A673 (cell line): ENCODE measurements at regions not wholly inside any gene's neighbourhood (a gene's known extent, or its start where the extent isn't known, plus 50 kb on each side); places are given as distances from the start of the nearest gene placed in this dataset.

Source experiments
- BruUV-seq: library from RNA; stranded (reverse); fragments of 400-500 nt; replicated peaks from 2 replicates; lab custom pipeline; 2021; lab: Mats Ljungman, UMichigan
- CTCF ChIA-PET: fragments of 300-600 bp; sonication (Branson Sonifier 250); formaldehyde crosslinking; loops from one replicate; lab custom pipeline; 2022; ENCODE audit warnings: antibody characterized with exemption; lab: Charles Lee
- POLR2A ChIA-PET: fragments of 300-600 bp; sonication (Branson Sonifier 250); formaldehyde crosslinking; loops from one replicate; lab custom pipeline; 2022; ENCODE audit warnings: antibody characterized with exemption; ENCODE audit not compliant: low non-redundant PET; lab: Charles Lee
- DNase-seq: peaks from one replicate; pipeline ENCODE4 v3.0.0-alpha.2; 2015; ENCODE audit warnings: low spot score
- H3K27ac ChIP-seq: fragments of 200-600 bp; sonication (generic); 2 replicates; pipeline ENCODE4 v1.5.1; 2016; ENCODE audit warnings: mixed run types, low read depth, mild to moderate bottlenecking, mixed read lengths, antibody characterized with exemption, low read length; ENCODE audit not compliant: poor library complexity, severe bottlenecking
- H3K27me3 ChIP-seq: fragments of 200-600 bp; sonication (generic); replicated peaks from 2 replicates; pipeline ENCODE4 v1.6.1; 2017; ENCODE audit warnings: mixed run types, low read depth, mild to moderate bottlenecking, mixed read lengths, antibody characterized with exemption, low read length; ENCODE audit not compliant: insufficient read depth, poor library complexity
- H3K36me3 ChIP-seq: fragments of 200-600 bp; sonication (generic); 2 replicates; pipeline ENCODE4 v1.6.1; 2016; ENCODE audit warnings: mixed run types, mild to moderate bottlenecking, mixed read lengths, antibody characterized with exemption, low read length; ENCODE audit not compliant: insufficient read depth, poor library complexity, severe bottlenecking
- H3K4me1 ChIP-seq: fragments of 200-600 bp; sonication (generic); 2 replicates; pipeline ENCODE4 v1.6.1; 2017; ENCODE audit warnings: mixed run types, mild to moderate bottlenecking, mixed read lengths, antibody characterized with exemption, low read length; ENCODE audit not compliant: insufficient read depth, poor library complexity, severe bottlenecking
- H3K4me3 ChIP-seq: fragments of 200-600 bp; sonication (generic); 2 replicates; pipeline ENCODE4 v1.5.1; 2016; ENCODE audit warnings: low read depth, mixed run types, mild to moderate bottlenecking, mixed read lengths, low read length; ENCODE audit not compliant: poor library complexity, severe bottlenecking
- H3K9me3 ChIP-seq: fragments of 200-600 bp; sonication (generic); 2 replicates; pipeline ENCODE4 v1.6.1; 2016; ENCODE audit warnings: mixed run types, low read depth, mild to moderate bottlenecking, mixed read lengths, antibody characterized with exemption, low read length; ENCODE audit not compliant: poor library complexity, severe bottlenecking
- EZH2 ChIP-seq: fragments of 200-600 bp; sonication (generic); IDR thresholded peaks from 2 replicates; pipeline ENCODE4 v1.6.1; 2017; ENCODE audit warnings: borderline replicate concordance, low read depth, mild to moderate bottlenecking, mixed read lengths, antibody characterized with exemption, low read length; ENCODE audit not compliant: poor library complexity, severe bottlenecking
- intact Hi-C: fragments of 100-400 bp; cut with micrococcal nuclease; formaldehyde crosslinking; loops from one replicate; pipeline ENCODE4 v1.10.0; 2022; ENCODE audit not compliant: unreplicated experiment
- TF ChIP-seq, protein P1 (sequence below): fragments of 300-800, 200-600 bp; sonication (generic); conservative IDR thresholded peaks from 2 replicates; pipeline ENCODE4 v1.5.1; 2017; ENCODE audit warnings: low read depth, mild to moderate bottlenecking, antibody characterized with exemption, low read length, moderate library complexity, mixed read lengths

DNA sequence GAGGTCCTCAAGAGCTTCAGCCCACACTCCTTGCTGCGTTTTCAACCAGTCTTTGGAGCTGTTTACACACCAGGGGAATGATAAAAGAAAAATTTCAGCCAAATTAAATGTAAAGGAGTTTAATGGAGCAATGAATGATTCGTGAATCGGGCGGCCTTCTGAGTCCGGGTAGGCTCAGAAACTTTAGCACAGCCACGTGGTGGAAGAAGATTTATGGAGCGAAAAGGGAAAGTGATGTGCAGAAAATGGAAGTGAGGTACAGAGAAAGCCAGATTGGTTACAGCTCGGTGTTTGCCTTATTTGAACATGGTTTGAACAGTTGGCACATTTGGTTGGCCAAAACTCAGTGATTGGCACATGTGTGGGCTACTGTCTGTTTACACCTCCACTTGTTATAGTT lies 305.4 kb downstream of the MAF start:
- no peak for DNase-seq
- Histone ChIP-seq H3K27ac (no peak overlapping the region), H3K4me3 (no peak overlapping the region), H3K4me1 (no peaks in the 10 kb centered on the region), H3K9me3 (peaks cover 9% of the 10 kb centered on the region), H3K27me3 (no peaks in the 10 kb centered on the region), H3K36me3 (no peaks in the 10 kb centered on the region)
- TF ChIP-seq, protein P1, sequence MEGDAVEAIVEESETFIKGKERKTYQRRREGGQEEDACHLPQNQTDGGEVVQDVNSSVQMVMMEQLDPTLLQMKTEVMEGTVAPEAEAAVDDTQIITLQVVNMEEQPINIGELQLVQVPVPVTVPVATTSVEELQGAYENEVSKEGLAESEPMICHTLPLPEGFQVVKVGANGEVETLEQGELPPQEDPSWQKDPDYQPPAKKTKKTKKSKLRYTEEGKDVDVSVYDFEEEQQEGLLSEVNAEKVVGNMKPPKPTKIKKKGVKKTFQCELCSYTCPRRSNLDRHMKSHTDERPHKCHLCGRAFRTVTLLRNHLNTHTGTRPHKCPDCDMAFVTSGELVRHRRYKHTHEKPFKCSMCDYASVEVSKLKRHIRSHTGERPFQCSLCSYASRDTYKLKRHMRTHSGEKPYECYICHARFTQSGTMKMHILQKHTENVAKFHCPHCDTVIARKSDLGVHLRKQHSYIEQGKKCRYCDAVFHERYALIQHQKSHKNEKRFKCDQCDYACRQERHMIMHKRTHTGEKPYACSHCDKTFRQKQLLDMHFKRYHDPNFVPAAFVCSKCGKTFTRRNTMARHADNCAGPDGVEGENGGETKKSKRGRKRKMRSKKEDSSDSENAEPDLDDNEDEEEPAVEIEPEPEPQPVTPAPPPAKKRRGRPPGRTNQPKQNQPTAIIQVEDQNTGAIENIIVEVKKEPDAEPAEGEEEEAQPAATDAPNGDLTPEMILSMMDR = no peak
- TF ChIP-seq EZH2 = no peak
- CTCF ChIA-PET = no interaction called here
- POLR2A ChIA-PET = no interaction called here
- no TSS peak for BruUV-seq
- intact Hi-C loops = no loop called here

DNA sequence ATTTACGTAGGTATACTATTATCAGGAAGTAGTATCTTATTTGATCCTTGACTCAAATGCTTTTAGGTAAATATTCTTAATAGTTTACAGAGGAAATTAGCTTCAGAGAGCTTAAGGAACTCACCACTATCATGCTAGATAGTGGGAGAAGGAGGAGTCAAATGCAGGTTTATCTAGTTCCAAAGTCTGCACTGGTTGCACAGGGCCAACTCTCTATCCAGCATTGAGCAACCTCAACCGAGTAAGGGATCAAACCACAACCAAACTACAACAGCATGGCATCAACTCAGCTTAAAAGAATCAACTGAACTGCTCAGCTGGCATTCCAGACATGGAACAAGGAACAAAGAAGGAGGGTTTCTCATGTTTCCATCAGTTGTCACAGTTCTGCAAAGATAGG lies 306.0 kb downstream of the MAF start:
- peaks cover 10% of the 10 kb centered on the region for H3K9me3 ChIP-seq
- no peaks in the 10 kb centered on the region for H3K27me3 ChIP-seq
- ChIA-PET CTCF (no interaction called here), POLR2A (no interaction called here)
- no peaks in the 10 kb centered on the region for H3K4me1 ChIP-seq
- H3K4me3 ChIP-seq = no peak overlapping the region
- no TSS peak for BruUV-seq
- intact Hi-C loops = no loop called here
- H3K36me3 ChIP-seq = no peaks in the 10 kb centered on the region
- H3K27ac ChIP-seq = no peak overlapping the region
- TF ChIP-seq, protein P1 = no peak
- TF ChIP-seq EZH2 = no peak
- DNase-seq = no peak

DNA sequence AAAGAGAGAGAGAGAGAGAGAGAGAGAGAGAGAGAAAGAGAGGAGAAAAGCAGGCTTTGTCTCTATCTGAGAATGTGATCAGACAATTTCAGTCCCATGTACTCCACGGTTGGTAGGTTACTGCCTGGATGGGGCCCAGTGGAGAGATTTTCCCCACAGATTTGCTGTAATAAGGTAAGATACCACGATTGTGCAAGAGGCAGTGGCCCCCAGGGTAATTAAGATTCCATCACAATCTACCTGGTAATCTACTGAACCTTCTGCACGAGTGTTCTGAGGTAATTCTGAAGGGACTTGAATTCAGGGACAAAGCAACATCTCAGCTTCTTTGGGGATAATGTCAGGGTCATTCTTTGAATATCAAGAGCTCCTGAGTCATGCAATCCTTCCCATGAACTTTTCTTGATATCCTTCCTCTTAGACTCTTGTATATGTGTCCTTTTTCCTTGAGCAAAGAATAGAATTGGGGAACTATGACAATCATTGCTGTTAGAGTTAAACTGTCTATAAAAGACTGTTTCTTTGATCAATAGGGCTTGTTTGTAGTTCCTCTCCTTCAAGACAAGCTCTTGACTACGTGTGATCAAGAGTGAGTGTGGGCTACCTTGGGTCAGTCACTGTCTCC lies 306.6 kb downstream of the MAF start:
- no peak for DNase-seq
- no peaks in the 10 kb centered on the region for H3K4me1 ChIP-seq
- peaks cover 10% of the 10 kb centered on the region for H3K9me3 ChIP-seq
- CTCF ChIA-PET = no interaction called here
- no TSS peak for BruUV-seq
- TF ChIP-seq, protein P1 = no peak
- TF ChIP-seq EZH2 = no peak
- no peaks in the 10 kb centered on the region for H3K27me3 ChIP-seq
- no peak overlapping the region for H3K4me3 ChIP-seq
- POLR2A ChIA-PET = no interaction called here
- H3K27ac ChIP-seq = no peak overlapping the region
- no peaks in the 10 kb centered on the region for H3K36me3 ChIP-seq
- intact Hi-C loops = no loop called here
